OCI-LY1 (cell line): ENCODE measurements at regions not wholly inside any gene's neighbourhood (a gene's known extent, or its start where the extent isn't known, plus 50 kb on each side); places are given as distances from the start of the nearest gene placed in this dataset.

Source experiments
- H2AFZ ChIP-seq: fragments of 200-600 bp; sonication (generic), shearing (Covaris generic); 2 replicates; pipeline ENCODE4 v1.6.0; 2014; ENCODE audit warnings: antibody characterized with exemption, mild to moderate bottlenecking, low read length
- H3F3A ChIP-seq: fragments of 200-600 bp; sonication (generic), shearing (Covaris generic); 2 replicates; pipeline ENCODE4 v1.6.0; 2014; ENCODE audit warnings: mild to moderate bottlenecking, antibody characterized with exemption, low read length, moderate library complexity; ENCODE audit not compliant: insufficient read depth
- H3K27ac ChIP-seq: fragments of 200-600 bp; sonication (generic); 2 replicates; pipeline ENCODE4 v1.5.1; 2014; ENCODE audit warnings: low read length, mixed run types, mild to moderate bottlenecking, low read depth; ENCODE audit not compliant: poor library complexity, severe bottlenecking
- H3K27me3 ChIP-seq: fragments of 200-600 bp; sonication (generic); 2 replicates; pipeline ENCODE4 v1.6.0; 2014; ENCODE audit warnings: antibody characterized with exemption, mild to moderate bottlenecking, low read length, moderate library complexity; ENCODE audit not compliant: insufficient read depth
- H3K36me3 ChIP-seq: fragments of 200-600 bp; sonication (generic); 2 replicates; pipeline ENCODE4 v1.6.1; 2014; ENCODE audit warnings: mild to moderate bottlenecking, antibody characterized with exemption, low read length, moderate library complexity, mixed read lengths; ENCODE audit not compliant: insufficient read depth
- H3K4me1 ChIP-seq: fragments of 200-600 bp; sonication (generic); 2 replicates; pipeline ENCODE4 v1.5.1; 2014; ENCODE audit warnings: mild to moderate bottlenecking, low read length, moderate library complexity; ENCODE audit not compliant: insufficient read depth, severe bottlenecking
- H3K4me2 ChIP-seq: fragments of 200-600 bp; sonication (generic), shearing (Covaris generic); 2 replicates; pipeline ENCODE4 v1.6.1; 2014; ENCODE audit warnings: low read length
- H3K4me3 ChIP-seq: fragments of 200-600 bp; sonication (generic); 2 replicates; pipeline ENCODE4 v1.5.1; 2014; ENCODE audit warnings: low read length, low read depth, mild to moderate bottlenecking, mixed read lengths; ENCODE audit not compliant: poor library complexity, severe bottlenecking
- H3K79me2 ChIP-seq: fragments of 200-600 bp; shearing (Covaris generic); 2 replicates; pipeline ENCODE4 v1.6.1; 2016; ENCODE audit warnings: mixed run types, low read length, mixed read lengths; ENCODE audit not compliant: insufficient read depth
- H3K9ac ChIP-seq: fragments of 200-600 bp; sonication (generic), shearing (Covaris generic); 2 replicates; pipeline ENCODE4 v1.6.1; 2014; ENCODE audit warnings: mild to moderate bottlenecking, low read length, mixed read lengths
- H3K9me2 ChIP-seq: fragments of 200-600 bp; sonication (generic), shearing (Covaris generic); 2 replicates; pipeline ENCODE4 v1.6.1; 2014; ENCODE audit warnings: low read depth, mild to moderate bottlenecking, low read length, mixed read lengths
- H3K9me3 ChIP-seq: fragments of 200-600 bp; shearing (Covaris generic); 2 replicates; pipeline ENCODE4 v1.6.1; 2014; ENCODE audit warnings: low read length, mixed read lengths
- H4K20me1 ChIP-seq: fragments of 200-600 bp; sonication (generic), shearing (Covaris generic); 2 replicates; pipeline ENCODE4 v1.6.0; 2016; ENCODE audit warnings: mild to moderate bottlenecking, low read length; ENCODE audit not compliant: insufficient read depth
- EZH2 ChIP-seq: fragments of 200-600 bp; sonication (generic), shearing (Covaris generic); IDR thresholded peaks from 2 replicates; pipeline ENCODE4 v1.8.0; 2017; ENCODE audit warnings: borderline replicate concordance, mixed run types, mild to moderate bottlenecking, antibody characterized with exemption, low read length, moderate library complexity, mixed read lengths
- TF ChIP-seq, protein P1 (sequence below): fragments of 200-600 bp; sonication (generic), shearing (Covaris generic); IDR thresholded peaks from 2 replicates; pipeline ENCODE4 v1.5.1; 2017; ENCODE audit warnings: mild to moderate bottlenecking, antibody characterized with exemption, low read length, moderate library complexity, mixed read lengths

DNA sequence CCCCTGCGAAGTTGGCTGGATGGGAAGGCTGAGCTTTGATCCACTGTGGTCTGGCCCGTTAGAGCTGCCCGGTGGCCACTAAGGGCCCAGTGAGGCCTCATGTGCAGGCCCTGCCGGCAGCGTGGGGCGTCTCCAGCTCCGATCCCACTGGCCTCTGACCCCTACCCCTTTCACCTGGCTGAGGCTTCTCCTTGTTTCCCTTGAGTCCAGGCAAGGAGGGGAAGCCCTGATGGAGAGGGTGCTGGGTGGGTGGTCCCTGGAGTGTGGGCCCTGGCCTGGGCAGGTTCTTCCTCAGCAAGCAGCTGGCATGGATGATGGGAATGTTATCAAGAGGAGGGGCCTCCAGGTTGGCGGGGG lies 356.8 kb downstream of the SEC14L1 start:
- H3K4me3 ChIP-seq: no peak overlapping the region
- H3K9me2 ChIP-seq: no peaks in the 10 kb centered on the region
- H3K36me3 ChIP-seq: peaks cover 98% of the 10 kb centered on the region
- H3K27me3 ChIP-seq: no peaks in the 10 kb centered on the region
- no peak overlapping the region for H3K9ac ChIP-seq
- no peak overlapping the region for H3K4me2 ChIP-seq
- H3K9me3 ChIP-seq: no peaks in the 10 kb centered on the region
- H3K27ac ChIP-seq: no peak overlapping the region
- peaks cover 29% of the 10 kb centered on the region for H3K4me1 ChIP-seq
- no peak for TF ChIP-seq EZH2
- TF ChIP-seq, protein P1, sequence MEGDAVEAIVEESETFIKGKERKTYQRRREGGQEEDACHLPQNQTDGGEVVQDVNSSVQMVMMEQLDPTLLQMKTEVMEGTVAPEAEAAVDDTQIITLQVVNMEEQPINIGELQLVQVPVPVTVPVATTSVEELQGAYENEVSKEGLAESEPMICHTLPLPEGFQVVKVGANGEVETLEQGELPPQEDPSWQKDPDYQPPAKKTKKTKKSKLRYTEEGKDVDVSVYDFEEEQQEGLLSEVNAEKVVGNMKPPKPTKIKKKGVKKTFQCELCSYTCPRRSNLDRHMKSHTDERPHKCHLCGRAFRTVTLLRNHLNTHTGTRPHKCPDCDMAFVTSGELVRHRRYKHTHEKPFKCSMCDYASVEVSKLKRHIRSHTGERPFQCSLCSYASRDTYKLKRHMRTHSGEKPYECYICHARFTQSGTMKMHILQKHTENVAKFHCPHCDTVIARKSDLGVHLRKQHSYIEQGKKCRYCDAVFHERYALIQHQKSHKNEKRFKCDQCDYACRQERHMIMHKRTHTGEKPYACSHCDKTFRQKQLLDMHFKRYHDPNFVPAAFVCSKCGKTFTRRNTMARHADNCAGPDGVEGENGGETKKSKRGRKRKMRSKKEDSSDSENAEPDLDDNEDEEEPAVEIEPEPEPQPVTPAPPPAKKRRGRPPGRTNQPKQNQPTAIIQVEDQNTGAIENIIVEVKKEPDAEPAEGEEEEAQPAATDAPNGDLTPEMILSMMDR: no peak
- no peak overlapping the region for H2AFZ ChIP-seq
- H4K20me1 ChIP-seq: no peaks in the 10 kb centered on the region
- H3F3A ChIP-seq: peaks cover 7% of the 10 kb centered on the region
- H3K79me2 ChIP-seq: no peaks in the 10 kb centered on the region

DNA sequence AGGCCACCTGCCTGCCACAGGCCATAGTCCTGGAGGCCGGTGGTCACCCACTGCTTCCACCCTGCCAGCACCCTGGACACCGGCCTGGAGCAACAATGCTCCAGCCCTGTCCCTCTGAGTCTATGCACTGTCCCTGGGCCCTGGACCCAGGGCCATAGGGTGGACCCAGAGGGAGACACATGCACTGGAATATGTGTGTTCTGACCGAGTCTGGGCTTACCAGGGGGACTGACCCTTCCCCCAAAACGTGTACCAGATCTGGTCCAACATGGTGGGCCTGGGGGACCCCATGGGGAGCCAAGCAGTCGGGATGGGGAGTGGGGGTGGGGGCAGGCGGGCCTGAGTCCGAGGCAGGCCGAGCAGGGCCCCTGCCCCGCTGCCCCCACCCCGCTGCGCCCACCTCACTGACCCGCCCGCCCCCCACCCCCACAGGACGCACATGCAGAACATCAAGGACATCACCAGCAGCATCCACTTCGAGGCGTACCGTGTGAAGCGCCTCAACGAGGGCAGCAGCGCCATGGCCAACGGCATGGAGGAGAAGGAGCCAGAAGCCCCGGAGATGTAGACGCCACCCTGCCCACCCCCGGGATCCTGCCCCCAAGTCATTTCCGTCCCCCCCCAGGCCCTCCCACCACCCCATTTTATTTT lies 357.4 kb downstream of the SEC14L1 start:
- Histone ChIP-seq H3K36me3 (peaks cover 96% of the 10 kb centered on the region), H3K9ac (no peak overlapping the region), H3K27ac (no peak overlapping the region), H3F3A (peaks cover 7% of the 10 kb centered on the region), H3K4me3 (no peak overlapping the region), H4K20me1 (no peaks in the 10 kb centered on the region), H3K9me2 (no peaks in the 10 kb centered on the region), H3K4me2 (no peak overlapping the region), H3K4me1 (peaks cover 22% of the 10 kb centered on the region), H3K9me3 (no peaks in the 10 kb centered on the region), H3K79me2 (no peaks in the 10 kb centered on the region), H2AFZ (no peak overlapping the region), H3K27me3 (no peaks in the 10 kb centered on the region)
- TF ChIP-seq, protein P1: no peak
- TF ChIP-seq EZH2: no peak

DNA sequence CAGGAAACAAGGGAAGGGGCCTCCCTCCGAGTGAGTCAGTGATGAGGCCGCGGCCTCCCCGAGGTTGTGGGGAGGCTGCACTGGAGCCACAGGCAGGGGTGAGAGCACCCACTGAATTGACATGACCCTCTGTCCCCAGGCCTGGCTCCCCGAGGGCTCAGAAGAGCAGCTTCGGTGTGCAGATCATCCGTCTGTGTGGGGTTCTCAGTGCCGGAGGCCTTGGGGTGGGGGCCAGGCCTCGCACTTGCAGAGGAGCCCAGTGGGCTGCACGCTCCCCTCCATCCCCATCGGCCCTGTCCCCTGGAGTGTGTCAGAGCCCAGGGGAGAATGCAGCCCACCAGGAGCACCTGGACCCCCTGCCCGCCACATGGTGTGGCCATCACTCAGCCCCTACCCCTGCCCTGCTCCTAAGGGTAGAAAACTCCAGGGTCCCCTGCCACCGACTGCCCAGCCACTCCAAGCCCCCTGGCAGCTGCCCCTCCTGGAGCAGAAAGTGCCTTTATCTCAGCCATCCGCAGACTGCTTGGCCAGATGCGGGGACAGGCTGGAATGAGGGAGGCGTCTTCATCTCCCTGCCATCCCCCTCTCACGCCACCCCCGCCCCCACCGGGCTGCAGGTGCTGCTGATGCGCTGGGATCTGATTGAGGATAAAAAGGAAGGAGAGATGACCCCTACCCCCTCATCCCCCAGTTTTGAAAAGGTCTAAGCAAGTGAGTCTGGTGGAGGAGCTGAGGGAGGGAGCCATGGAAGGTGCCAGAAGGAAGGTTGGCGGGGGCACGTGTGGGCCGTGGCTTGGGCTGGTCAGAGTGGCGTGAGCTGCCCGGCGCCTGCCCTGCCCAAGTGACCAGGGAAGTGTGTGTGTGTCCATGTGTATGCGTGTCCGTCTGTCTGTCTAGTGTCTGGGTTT lies 358.3 kb downstream of the SEC14L1 start:
- no peak overlapping the region for H3K9ac ChIP-seq
- H3K27ac ChIP-seq: no peak overlapping the region
- peaks cover 5% of the 10 kb centered on the region for H3F3A ChIP-seq
- H3K9me2 ChIP-seq: no peaks in the 10 kb centered on the region
- H3K27me3 ChIP-seq: no peaks in the 10 kb centered on the region
- H3K4me1 ChIP-seq: peaks cover 14% of the 10 kb centered on the region
- H3K9me3 ChIP-seq: no peaks in the 10 kb centered on the region
- no peak overlapping the region for H2AFZ ChIP-seq
- no peak for TF ChIP-seq EZH2
- TF ChIP-seq, protein P1: no peak
- no peaks in the 10 kb centered on the region for H3K79me2 ChIP-seq
- H3K4me2 ChIP-seq: no peak overlapping the region
- H4K20me1 ChIP-seq: no peaks in the 10 kb centered on the region
- peaks cover 88% of the 10 kb centered on the region for H3K36me3 ChIP-seq
- H3K4me3 ChIP-seq: no peak overlapping the region
